ENCODE measurements at regions not wholly inside any gene's neighbourhood (a gene's known extent, or its start where the extent isn't known, plus 50 kb on each side); places are given as distances from the start of the nearest gene placed in this dataset.

- H3K27ac ChIP-seq, result no peak overlapping the region
- WGBS, 2 donors (ENCODE audit: low coverage in 1 of 2), result 56 to 70% methylated on average over 2 to 4 of the region's 4 CpGs
- peaks cover 6% of the 10 kb centered on the region for H3K27me3 ChIP-seq
- no peak for DNase-seq
- intact Hi-C loops (cut with DNase I; ENCODE audit: low total_unique reads) (no loop called here), in situ Hi-C loops (cut with MboI; ENCODE audit: low pct_ligation_motif_present in 1 of 4, low pct_unique_long_range_greater_than_20kb in 1 of 4, low sequenced_read_pairs in 3 of 4) (no loop called here)
- H3K4me1 ChIP-seq, result no peaks in the 10 kb centered on the region
- H3K9me3 ChIP-seq, result no peaks in the 10 kb centered on the region
- TF ChIP-seq EP300 (IDR thresholded peaks at IDR 0.05; ENCODE audit: low read depth), result no peak
- no peak for TF ChIP-seq CTCF (IDR thresholded peaks at IDR 0.05)
- TF ChIP-seq POLR2AphosphoS5 (IDR thresholded peaks at IDR 0.05), result no peak
- no peak for TF ChIP-seq POLR2A (IDR thresholded peaks at IDR 0.05)
- H3K36me3 ChIP-seq, result no peaks in the 10 kb centered on the region
- H3K4me3 ChIP-seq, result no peak overlapping the region
Observed at GRCh38 chr7:142595816-142596516, 153.3 kb upstream of the PRSS1 start.

- Histone ChIP-seq H3K4me1 (no peaks in the 10 kb centered on the region), H3K9me3 (no peaks in the 10 kb centered on the region), H3K27me3 (peaks cover 6% of the 10 kb centered on the region), H3K36me3 (no peaks in the 10 kb centered on the region), H3K27ac (no peak overlapping the region), H3K4me3 (no peak overlapping the region)
- no peak for DNase-seq
- 88 to 89% methylated on average over 1 of the region's 1 CpG for WGBS, 2 donors (ENCODE audit: low coverage in 1 of 2)
- no peak for TF ChIP-seq EP300 (IDR thresholded peaks at IDR 0.05; ENCODE audit: low read depth)
- TF ChIP-seq POLR2AphosphoS5 (IDR thresholded peaks at IDR 0.05), result no peak
- no peak for TF ChIP-seq POLR2A (IDR thresholded peaks at IDR 0.05)
- TF ChIP-seq CTCF (IDR thresholded peaks at IDR 0.05), result no peak
- in situ Hi-C loops (cut with MboI; ENCODE audit: low pct_ligation_motif_present in 1 of 4, low pct_unique_long_range_greater_than_20kb in 1 of 4, low sequenced_read_pairs in 3 of 4), result no loop called here
- intact Hi-C loops (cut with DNase I; ENCODE audit: low total_unique reads), result no loop called here
Observed at GRCh38 chr7:142594078-142594477, 155.2 kb upstream of the PRSS1 start.

- no peaks in the 10 kb centered on the region for H3K9me3 ChIP-seq
- in situ Hi-C loops (cut with MboI; ENCODE audit: low pct_ligation_motif_present in 1 of 4, low pct_unique_long_range_greater_than_20kb in 1 of 4, low sequenced_read_pairs in 3 of 4), result no loop called here
- H3K27ac ChIP-seq, result no peak overlapping the region
- peaks cover 6% of the 10 kb centered on the region for H3K27me3 ChIP-seq
- 60 to 97% methylated on average over 1 to 4 of the region's 4 CpGs for WGBS, 2 donors (ENCODE audit: low coverage in 1 of 2)
- H3K4me3 ChIP-seq, result no peak overlapping the region
- intact Hi-C loops (cut with DNase I; ENCODE audit: low total_unique reads), result no loop called here
- no peak for DNase-seq
- no peaks in the 10 kb centered on the region for H3K36me3 ChIP-seq
- TF ChIP-seq POLR2AphosphoS5 (IDR thresholded peaks at IDR 0.05) (no peak), EP300 (IDR thresholded peaks at IDR 0.05; ENCODE audit: low read depth) (no peak), POLR2A (IDR thresholded peaks at IDR 0.05) (no peak), CTCF (IDR thresholded peaks at IDR 0.05) (no peak)
- H3K4me1 ChIP-seq, result no peaks in the 10 kb centered on the region
Observed at GRCh38 chr7:142593106-142593505, 156.2 kb upstream of the PRSS1 start.

GRCh38 chr7:142592664-142593063 is 156.6 kb upstream of the PRSS1 start:
- 70 to 85% methylated on average over 2 to 3 of the region's 3 CpGs for WGBS, 2 donors (ENCODE audit: low coverage in 1 of 2)
- no peak for DNase-seq
- peaks cover 6% of the 10 kb centered on the region for H3K27me3 ChIP-seq
- no peaks in the 10 kb centered on the region for H3K36me3 ChIP-seq
- intact Hi-C loops (cut with DNase I; ENCODE audit: low total_unique reads) (no loop called here), in situ Hi-C loops (cut with MboI; ENCODE audit: low pct_ligation_motif_present in 1 of 4, low pct_unique_long_range_greater_than_20kb in 1 of 4, low sequenced_read_pairs in 3 of 4) (no loop called here)
- H3K9me3 ChIP-seq, result no peaks in the 10 kb centered on the region
- H3K27ac ChIP-seq, result no peak overlapping the region
- TF ChIP-seq POLR2AphosphoS5 (IDR thresholded peaks at IDR 0.05) (no peak), CTCF (IDR thresholded peaks at IDR 0.05) (no peak), POLR2A (IDR thresholded peaks at IDR 0.05) (no peak), EP300 (IDR thresholded peaks at IDR 0.05; ENCODE audit: low read depth) (no peak)
- H3K4me3 ChIP-seq, result no peak overlapping the region
- no peaks in the 10 kb centered on the region for H3K4me1 ChIP-seq
